SK-N-SH treated with all-trans-retinoic acid at 6 μM for 48 hours (cell line): ENCODE measurements at regions not wholly inside any gene's neighbourhood (a gene's known extent, or its start where the extent isn't known, plus 50 kb on each side); places are given as distances from the start of the nearest gene placed in this dataset.
A peak's percentile ranks its signal among the peaks of the same experiment; 100 is the strongest.

Experiments used
- ARNTL ChIP-seq: fragments of 450-650 bp; formaldehyde crosslinking; IDR thresholded peaks from 2 replicates; pipeline ENCODE4 v1.5.0; 2020; ENCODE audit warnings: low read depth, mild to moderate bottlenecking, moderate library complexity, borderline replicate concordance
- BACH2 ChIP-seq: fragments of 250-450 bp; sonication (Bioruptor Pico); IDR thresholded peaks from 2 replicates; pipeline ENCODE4 v1.9.0; 2021; ENCODE audit warnings: mild to moderate bottlenecking, borderline replicate concordance
- CSDC2 ChIP-seq: fragments of 250-450 bp; sonication (Bioruptor Pico); IDR thresholded peaks from 2 replicates; pipeline ENCODE4 v1.5.0; 2020; ENCODE audit warnings: mild to moderate bottlenecking, moderate library complexity
- PPARA ChIP-seq: fragments of 250-450 bp; sonication (Bioruptor Pico); IDR thresholded peaks from 2 replicates; pipeline ENCODE4 v1.5.0; 2020; ENCODE audit warnings: mild to moderate bottlenecking, borderline replicate concordance
- RARB ChIP-seq: fragments of 250-450 bp; sonication (Bioruptor Pico); IDR thresholded peaks from 2 replicates; pipeline ENCODE4 v1.8.0; 2021; ENCODE audit warnings: mild to moderate bottlenecking, moderate library complexity
- ZC3H10 ChIP-seq: fragments of 250-450 bp; sonication (Bioruptor Pico); IDR thresholded peaks from 2 replicates; pipeline ENCODE4 v1.5.1; 2021; ENCODE audit warnings: mild to moderate bottlenecking, moderate library complexity
- ZFP3 ChIP-seq: fragments of 250-450 bp; sonication (Bioruptor Pico); IDR thresholded peaks from 2 replicates; pipeline ENCODE4 v1.5.0; 2020; ENCODE audit warnings: mild to moderate bottlenecking, moderate library complexity
- ZNF8 ChIP-seq: fragments of 450-650 bp; formaldehyde crosslinking; IDR thresholded peaks from 2 replicates; pipeline ENCODE4 v1.5.0; 2020; ENCODE audit warnings: mild to moderate bottlenecking, moderate library complexity
- TF ChIP-seq, protein P1 (sequence below): fragments of 250-450 bp; sonication (Bioruptor Pico); IDR thresholded peaks from 2 replicates; pipeline ENCODE4 v1.5.0; 2020; ENCODE audit warnings: mild to moderate bottlenecking, moderate library complexity
- TF ChIP-seq, protein P2 (sequence below): fragments of 250-450 bp; sonication (Bioruptor Pico); IDR thresholded peaks from 2 replicates; pipeline ENCODE4 v1.5.1; 2021; ENCODE audit warnings: mild to moderate bottlenecking, moderate library complexity
- TF ChIP-seq, protein P3 (sequence below): fragments of 250-450 bp; sonication (Bioruptor Pico); IDR thresholded peaks from 2 replicates; pipeline ENCODE4 v1.8.0; 2020; ENCODE audit warnings: mild to moderate bottlenecking, moderate library complexity, borderline replicate concordance
- TF ChIP-seq, protein P4 (sequence below): fragments of 250-450 bp; sonication (Bioruptor Pico); IDR thresholded peaks from 2 replicates; pipeline ENCODE4 v1.5.1; 2020; ENCODE audit warnings: low read depth, mild to moderate bottlenecking, moderate library complexity
- TF ChIP-seq, protein P5 (sequence below): fragments of 250-450 bp; sonication (Bioruptor Pico); IDR thresholded peaks from 2 replicates; pipeline ENCODE4 v1.8.0; 2021; ENCODE audit warnings: low read depth, mild to moderate bottlenecking, moderate library complexity, borderline replicate concordance

DNA sequence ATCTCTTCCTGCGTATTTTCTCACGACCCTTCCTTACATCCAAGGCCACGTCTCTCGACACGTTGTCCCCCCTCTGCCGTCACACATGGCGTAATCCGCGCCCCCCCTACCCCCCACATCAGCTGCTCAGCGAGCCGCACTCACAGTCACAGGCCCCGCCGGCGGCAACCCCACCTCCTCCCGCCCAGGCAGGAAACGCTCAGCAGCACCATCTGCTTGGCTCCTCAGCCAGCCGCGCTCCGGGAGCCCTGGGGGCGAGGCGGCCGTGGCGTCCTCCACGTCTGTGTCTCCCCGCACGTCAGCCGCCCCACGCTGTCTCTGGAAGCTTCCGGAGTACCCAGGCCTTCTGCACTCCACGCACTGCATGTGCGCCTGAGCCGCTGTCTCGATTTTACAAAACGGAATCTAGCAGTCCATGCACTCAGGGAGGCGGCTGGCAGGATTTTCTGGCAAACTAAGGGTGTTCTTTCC lies 64.6 kb downstream of the SIK1 start:
- TF ChIP-seq, protein P1, sequence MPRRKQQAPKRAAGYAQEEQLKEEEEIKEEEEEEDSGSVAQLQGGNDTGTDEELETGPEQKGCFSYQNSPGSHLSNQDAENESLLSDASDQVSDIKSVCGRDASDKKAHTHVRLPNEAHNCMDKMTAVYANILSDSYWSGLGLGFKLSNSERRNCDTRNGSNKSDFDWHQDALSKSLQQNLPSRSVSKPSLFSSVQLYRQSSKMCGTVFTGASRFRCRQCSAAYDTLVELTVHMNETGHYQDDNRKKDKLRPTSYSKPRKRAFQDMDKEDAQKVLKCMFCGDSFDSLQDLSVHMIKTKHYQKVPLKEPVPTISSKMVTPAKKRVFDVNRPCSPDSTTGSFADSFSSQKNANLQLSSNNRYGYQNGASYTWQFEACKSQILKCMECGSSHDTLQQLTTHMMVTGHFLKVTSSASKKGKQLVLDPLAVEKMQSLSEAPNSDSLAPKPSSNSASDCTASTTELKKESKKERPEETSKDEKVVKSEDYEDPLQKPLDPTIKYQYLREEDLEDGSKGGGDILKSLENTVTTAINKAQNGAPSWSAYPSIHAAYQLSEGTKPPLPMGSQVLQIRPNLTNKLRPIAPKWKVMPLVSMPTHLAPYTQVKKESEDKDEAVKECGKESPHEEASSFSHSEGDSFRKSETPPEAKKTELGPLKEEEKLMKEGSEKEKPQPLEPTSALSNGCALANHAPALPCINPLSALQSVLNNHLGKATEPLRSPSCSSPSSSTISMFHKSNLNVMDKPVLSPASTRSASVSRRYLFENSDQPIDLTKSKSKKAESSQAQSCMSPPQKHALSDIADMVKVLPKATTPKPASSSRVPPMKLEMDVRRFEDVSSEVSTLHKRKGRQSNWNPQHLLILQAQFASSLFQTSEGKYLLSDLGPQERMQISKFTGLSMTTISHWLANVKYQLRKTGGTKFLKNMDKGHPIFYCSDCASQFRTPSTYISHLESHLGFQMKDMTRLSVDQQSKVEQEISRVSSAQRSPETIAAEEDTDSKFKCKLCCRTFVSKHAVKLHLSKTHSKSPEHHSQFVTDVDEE (CRISPR knock-in tag), result peak; percentile 51
- TF ChIP-seq, protein P2, sequence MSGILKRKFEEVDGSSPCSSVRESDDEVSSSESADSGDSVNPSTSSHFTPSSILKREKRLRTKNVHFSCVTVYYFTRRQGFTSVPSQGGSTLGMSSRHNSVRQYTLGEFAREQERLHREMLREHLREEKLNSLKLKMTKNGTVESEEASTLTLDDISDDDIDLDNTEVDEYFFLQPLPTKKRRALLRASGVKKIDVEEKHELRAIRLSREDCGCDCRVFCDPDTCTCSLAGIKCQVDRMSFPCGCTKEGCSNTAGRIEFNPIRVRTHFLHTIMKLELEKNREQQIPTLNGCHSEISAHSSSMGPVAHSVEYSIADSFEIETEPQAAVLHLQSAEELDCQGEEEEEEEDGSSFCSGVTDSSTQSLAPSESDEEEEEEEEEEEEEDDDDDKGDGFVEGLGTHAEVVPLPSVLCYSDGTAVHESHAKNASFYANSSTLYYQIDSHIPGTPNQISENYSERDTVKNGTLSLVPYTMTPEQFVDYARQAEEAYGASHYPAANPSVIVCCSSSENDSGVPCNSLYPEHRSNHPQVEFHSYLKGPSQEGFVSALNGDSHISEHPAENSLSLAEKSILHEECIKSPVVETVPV (CRISPR knock-in tag), result no peak
- no peak for TF ChIP-seq CSDC2 (CRISPR knock-in tag)
- TF ChIP-seq, protein P3, sequence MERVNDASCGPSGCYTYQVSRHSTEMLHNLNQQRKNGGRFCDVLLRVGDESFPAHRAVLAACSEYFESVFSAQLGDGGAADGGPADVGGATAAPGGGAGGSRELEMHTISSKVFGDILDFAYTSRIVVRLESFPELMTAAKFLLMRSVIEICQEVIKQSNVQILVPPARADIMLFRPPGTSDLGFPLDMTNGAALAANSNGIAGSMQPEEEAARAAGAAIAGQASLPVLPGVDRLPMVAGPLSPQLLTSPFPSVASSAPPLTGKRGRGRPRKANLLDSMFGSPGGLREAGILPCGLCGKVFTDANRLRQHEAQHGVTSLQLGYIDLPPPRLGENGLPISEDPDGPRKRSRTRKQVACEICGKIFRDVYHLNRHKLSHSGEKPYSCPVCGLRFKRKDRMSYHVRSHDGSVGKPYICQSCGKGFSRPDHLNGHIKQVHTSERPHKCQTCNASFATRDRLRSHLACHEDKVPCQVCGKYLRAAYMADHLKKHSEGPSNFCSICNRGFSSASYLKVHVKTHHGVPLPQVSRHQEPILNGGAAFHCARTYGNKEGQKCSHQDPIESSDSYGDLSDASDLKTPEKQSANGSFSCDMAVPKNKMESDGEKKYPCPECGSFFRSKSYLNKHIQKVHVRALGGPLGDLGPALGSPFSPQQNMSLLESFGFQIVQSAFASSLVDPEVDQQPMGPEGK, result no peak
- TF ChIP-seq BACH2 (CRISPR knock-in tag), result no peak
- no peak for TF ChIP-seq ZFP3
- no peak for TF ChIP-seq RARB (CRISPR knock-in tag)
- TF ChIP-seq, protein P4, sequence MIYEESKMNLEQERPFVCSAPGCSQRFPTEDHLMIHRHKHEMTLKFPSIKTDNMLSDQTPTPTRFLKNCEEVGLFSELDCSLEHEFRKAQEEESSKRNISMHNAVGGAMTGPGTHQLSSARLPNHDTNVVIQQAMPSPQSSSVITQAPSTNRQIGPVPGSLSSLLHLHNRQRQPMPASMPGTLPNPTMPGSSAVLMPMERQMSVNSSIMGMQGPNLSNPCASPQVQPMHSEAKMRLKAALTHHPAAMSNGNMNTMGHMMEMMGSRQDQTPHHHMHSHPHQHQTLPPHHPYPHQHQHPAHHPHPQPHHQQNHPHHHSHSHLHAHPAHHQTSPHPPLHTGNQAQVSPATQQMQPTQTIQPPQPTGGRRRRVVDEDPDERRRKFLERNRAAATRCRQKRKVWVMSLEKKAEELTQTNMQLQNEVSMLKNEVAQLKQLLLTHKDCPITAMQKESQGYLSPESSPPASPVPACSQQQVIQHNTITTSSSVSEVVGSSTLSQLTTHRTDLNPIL (CRISPR knock-in tag), result no peak
- TF ChIP-seq, protein P5, sequence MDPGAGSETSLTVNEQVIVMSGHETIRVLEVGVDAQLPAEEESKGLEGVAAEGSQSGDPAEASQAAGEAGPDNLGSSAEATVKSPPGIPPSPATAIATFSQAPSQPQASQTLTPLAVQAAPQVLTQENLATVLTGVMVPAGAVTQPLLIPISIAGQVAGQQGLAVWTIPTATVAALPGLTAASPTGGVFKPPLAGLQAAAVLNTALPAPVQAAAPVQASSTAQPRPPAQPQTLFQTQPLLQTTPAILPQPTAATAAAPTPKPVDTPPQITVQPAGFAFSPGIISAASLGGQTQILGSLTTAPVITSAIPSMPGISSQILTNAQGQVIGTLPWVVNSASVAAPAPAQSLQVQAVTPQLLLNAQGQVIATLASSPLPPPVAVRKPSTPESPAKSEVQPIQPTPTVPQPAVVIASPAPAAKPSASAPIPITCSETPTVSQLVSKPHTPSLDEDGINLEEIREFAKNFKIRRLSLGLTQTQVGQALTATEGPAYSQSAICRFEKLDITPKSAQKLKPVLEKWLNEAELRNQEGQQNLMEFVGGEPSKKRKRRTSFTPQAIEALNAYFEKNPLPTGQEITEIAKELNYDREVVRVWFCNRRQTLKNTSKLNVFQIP (CRISPR knock-in tag), result no peak
- TF ChIP-seq PPARA (CRISPR knock-in tag), result no peak
- TF ChIP-seq ZC3H10, result no peak
- TF ChIP-seq ARNTL (CRISPR knock-in tag), result no peak
- TF ChIP-seq ZNF8, result no peak
